Muscle layer of duodenum (tissue), 2 donors: ENCODE measurements at regions not wholly inside any gene's neighbourhood (a gene's known extent, or its start where the extent isn't known, plus 50 kb on each side); places are given as distances from the start of the nearest gene placed in this dataset.
"Not testable (repeated sequence)": the region's sequence is repeated elsewhere in the genome, so short reads cannot be mapped to it uniquely, and the experiment has no call there.

ENCODE experiments used
- H3K27ac ChIP-seq: one replicate; pipeline ENCODE4 v1.7.0; 2013; ENCODE audit warnings: mild to moderate bottlenecking, low read length
- H3K27me3 ChIP-seq: one replicate; pipeline ENCODE4 v1.7.0; 2013; ENCODE audit warnings: low read depth, mild to moderate bottlenecking, control low read depth, low read length
- H3K36me3 ChIP-seq, 2 donors: one replicate each; pipeline ENCODE4 v1.7.0; 2013; ENCODE audit warnings: low read length in 2 of 2, control low read depth in 1 of 2, mild to moderate bottlenecking in 1 of 2; ENCODE audit not compliant: insufficient read depth in 2 of 2, control insufficient read depth in 1 of 2
- H3K4me1 ChIP-seq, 2 donors: one replicate each; pipeline ENCODE4 v1.7.0; 2013; ENCODE audit warnings: low read length in 2 of 2, mild to moderate bottlenecking in 2 of 2, control low read depth in 1 of 2, moderate library complexity in 1 of 2; ENCODE audit not compliant: insufficient read depth in 2 of 2, control insufficient read depth in 1 of 2
- H3K4me3 ChIP-seq, 2 donors: one replicate each; pipeline ENCODE4 v1.7.0; 2013; ENCODE audit warnings: low read length in 2 of 2, low read depth in 1 of 2, mild to moderate bottlenecking in 1 of 2
- H3K9me3 ChIP-seq, 2 donors: one replicate each; pipeline ENCODE4 v1.7.0; 2013; ENCODE audit warnings: low read length in 2 of 2, control low read depth in 1 of 2, mild to moderate bottlenecking in 1 of 2; ENCODE audit not compliant: control insufficient read depth in 1 of 2
- donor health status: healthy.

- H3K4me1 ChIP-seq, H3K27me3 ChIP-seq, H3K36me3 ChIP-seq, H3K9me3 ChIP-seq, H3K27ac ChIP-seq, H3K4me3 ChIP-seq: not testable (repeated sequence)
These were observed 198.4 kb downstream of the ZNF37A start for GRCh38 chr10:38292560-38292959.

GRCh38 chr10:38310111-38310510, 216.0 kb downstream of the ZNF37A start:
- not testable (repeated sequence) for H3K4me3 ChIP-seq, H3K4me1 ChIP-seq, H3K27ac ChIP-seq, H3K36me3 ChIP-seq, H3K9me3 ChIP-seq, H3K27me3 ChIP-seq

- H3K9me3 ChIP-seq, H3K27ac ChIP-seq, H3K4me3 ChIP-seq, H3K36me3 ChIP-seq, H3K4me1 ChIP-seq, H3K27me3 ChIP-seq: not testable (repeated sequence)
These were observed 221.1 kb downstream of the ZNF37A start for GRCh38 chr10:38315090-38315805.

GRCh38 chr10:38321393-38321792, 227.3 kb downstream of the ZNF37A start:
- H3K4me1 ChIP-seq, H3K4me3 ChIP-seq, H3K27ac ChIP-seq, H3K27me3 ChIP-seq, H3K9me3 ChIP-seq, H3K36me3 ChIP-seq: not testable (repeated sequence)

- not testable (repeated sequence) for H3K4me1 ChIP-seq, H3K9me3 ChIP-seq, H3K4me3 ChIP-seq, H3K27ac ChIP-seq, H3K36me3 ChIP-seq, H3K27me3 ChIP-seq
These were observed 236.2 kb downstream of the ZNF37A start for GRCh38 chr10:38330306-38330705.

GRCh38 chr10:38331106-38331505, 237.0 kb downstream of the ZNF37A start:
- H3K27ac ChIP-seq, H3K36me3 ChIP-seq, H3K4me1 ChIP-seq, H3K9me3 ChIP-seq, H3K4me3 ChIP-seq, H3K27me3 ChIP-seq: not testable (repeated sequence)

- not testable (repeated sequence) for H3K9me3 ChIP-seq, H3K4me1 ChIP-seq, H3K27me3 ChIP-seq, H3K4me3 ChIP-seq, H3K36me3 ChIP-seq, H3K27ac ChIP-seq
These were observed 239.6 kb downstream of the ZNF37A start for GRCh38 chr10:38333699-38334098.

- H3K27me3 ChIP-seq, H3K27ac ChIP-seq, H3K4me1 ChIP-seq, H3K9me3 ChIP-seq, H3K4me3 ChIP-seq, H3K36me3 ChIP-seq: not testable (repeated sequence)
These were observed 256.5 kb downstream of the ZNF37A start for GRCh38 chr10:38350645-38351044.

- not testable (repeated sequence) for H3K4me3 ChIP-seq, H3K4me1 ChIP-seq, H3K9me3 ChIP-seq, H3K27ac ChIP-seq, H3K36me3 ChIP-seq, H3K27me3 ChIP-seq
These were observed 260.3 kb downstream of the ZNF37A start for GRCh38 chr10:38354410-38354809.

GRCh38 chr10:38355911-38356526, 261.9 kb downstream of the ZNF37A start:
- not testable (repeated sequence) for H3K9me3 ChIP-seq, H3K27me3 ChIP-seq, H3K4me1 ChIP-seq, H3K36me3 ChIP-seq
- H3K4me3 ChIP-seq: peak overlapping the region; percentile 37 to 56
- peak overlapping the region; percentile 51 for H3K27ac ChIP-seq

GRCh38 chr10:38356527-38356926, 262.4 kb downstream of the ZNF37A start:
- not testable (repeated sequence) for H3K27ac ChIP-seq, H3K9me3 ChIP-seq, H3K4me1 ChIP-seq, H3K27me3 ChIP-seq, H3K36me3 ChIP-seq
- peak overlapping the region; percentile 16 to 56 for H3K4me3 ChIP-seq

GRCh38 chr10:38362514-38362913, 268.4 kb downstream of the ZNF37A start:
- not testable (repeated sequence) for H3K4me1 ChIP-seq, H3K27ac ChIP-seq, H3K27me3 ChIP-seq, H3K9me3 ChIP-seq, H3K4me3 ChIP-seq, H3K36me3 ChIP-seq
